ENCODE measurements at regions not wholly inside any gene's neighbourhood (a gene's known extent, or its start where the extent isn't known, plus 50 kb on each side); places are given as distances from the start of the nearest gene placed in this dataset.

DNA sequence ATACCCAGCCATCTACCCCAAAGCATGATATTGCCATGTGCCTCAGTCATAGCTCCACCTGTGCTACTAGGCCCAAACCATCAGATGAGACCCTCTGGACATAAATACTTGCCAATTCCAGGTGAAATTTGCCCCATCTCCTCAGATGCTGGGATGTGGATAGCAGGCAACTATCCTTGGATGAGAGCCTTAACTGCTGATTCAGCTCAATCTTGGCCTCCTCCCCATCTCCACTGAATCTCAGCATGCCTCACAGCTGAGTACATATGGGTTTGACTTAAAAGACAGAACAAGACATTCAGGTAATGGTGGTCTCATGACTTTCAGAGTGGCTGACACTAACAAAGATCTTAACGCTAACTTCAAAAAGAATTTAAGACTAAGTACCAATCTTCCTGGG is 50.8 kb upstream of the KLHL13 start:
- no peak for DNase-seq

DNA sequence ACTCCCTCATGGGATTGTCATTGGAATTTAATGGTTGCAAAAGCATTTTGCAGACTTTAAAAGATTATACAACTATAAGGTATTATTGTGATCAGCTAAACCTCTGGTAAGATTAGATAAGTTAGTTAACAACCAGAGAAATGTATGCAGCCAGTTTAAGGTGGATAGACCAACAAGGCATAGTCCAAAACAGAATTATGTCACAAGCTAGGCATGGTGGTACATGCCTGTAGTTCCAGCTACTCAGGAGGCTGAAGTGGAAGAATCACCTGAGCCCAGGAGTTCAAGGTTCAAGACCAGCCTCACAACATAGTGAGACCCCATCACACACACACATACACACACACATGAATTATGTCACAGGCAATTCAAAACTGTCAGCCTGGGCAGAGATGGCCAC is 54.7 kb upstream of the KLHL13 start:
- no peak for DNase-seq

GRCh38 chrX:118174516-118175098 is 58.0 kb upstream of the KLHL13 start:
- no peak for DNase-seq

- no peak for DNase-seq
Observed at GRCh38 chrX:118177708-118178107, 61.1 kb upstream of the KLHL13 start.

- DNase-seq, result no peak
Observed at GRCh38 chrX:118178450-118178849, 61.8 kb upstream of the KLHL13 start.

DNA sequence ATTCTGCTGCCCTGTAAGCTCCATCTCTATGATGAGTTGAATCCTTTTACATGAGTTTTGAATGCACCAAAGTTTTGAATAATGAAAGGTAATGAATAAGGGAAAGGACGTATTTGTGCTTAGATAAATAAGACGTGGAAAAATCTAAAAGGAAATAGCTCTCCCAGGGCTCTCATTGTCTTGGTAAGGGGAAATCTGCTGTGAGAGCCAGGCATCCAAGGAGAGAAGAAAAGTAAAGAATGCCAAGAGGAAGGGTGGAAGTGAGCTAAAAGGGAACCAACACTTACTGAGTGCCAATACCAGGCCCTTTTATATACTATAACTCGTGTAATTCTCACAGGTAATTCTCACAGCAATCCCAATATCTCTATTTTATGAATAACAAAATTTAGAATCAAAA is 62.6 kb upstream of the KLHL13 start:
- DNase-seq, result no peak

- no peak for DNase-seq
Observed at GRCh38 chrX:118179718-118180117, 63.1 kb upstream of the KLHL13 start.

DNA sequence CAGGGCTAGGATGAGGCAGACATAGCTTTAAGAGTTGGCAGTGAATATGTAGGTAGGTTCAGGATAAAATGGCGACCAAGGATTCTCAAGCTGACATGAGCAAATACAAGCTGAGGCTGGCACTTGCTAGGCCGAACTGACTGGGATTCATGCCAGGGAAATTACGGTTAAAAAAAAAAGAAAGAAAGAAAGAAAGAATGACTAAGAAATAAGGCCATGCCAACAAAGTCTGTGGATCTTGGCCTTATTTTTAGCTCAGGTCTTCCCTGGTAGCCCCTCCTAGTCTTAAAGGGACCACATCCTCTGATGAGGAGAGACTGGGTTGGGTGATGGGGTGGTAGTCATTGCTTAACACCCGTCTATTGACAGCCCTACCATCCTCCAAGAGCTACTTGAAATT is 64.4 kb upstream of the KLHL13 start:
- no peak for DNase-seq

DNA sequence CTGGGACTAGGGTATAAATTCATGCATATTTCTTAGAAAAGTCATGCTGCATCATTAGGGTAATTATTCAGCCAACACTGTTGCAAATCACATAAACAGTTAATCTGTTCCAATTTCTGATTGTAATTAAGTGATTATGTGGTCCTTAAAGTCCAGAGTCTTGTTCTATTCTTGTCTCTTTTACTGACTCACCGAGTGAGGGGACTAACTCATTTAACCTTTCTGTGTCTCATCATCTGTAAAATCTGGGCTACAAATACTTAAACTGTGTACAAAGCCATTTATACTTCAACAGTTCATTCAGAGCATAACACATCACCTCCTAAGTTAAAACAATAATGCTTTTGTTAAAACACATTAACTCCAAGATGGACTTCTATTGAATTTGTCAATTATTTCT is 65.4 kb upstream of the KLHL13 start:
- DNase-seq, result no peak

GRCh38 chrX:118182681-118183080 is 66.1 kb upstream of the KLHL13 start:
- no peak for DNase-seq

DNA sequence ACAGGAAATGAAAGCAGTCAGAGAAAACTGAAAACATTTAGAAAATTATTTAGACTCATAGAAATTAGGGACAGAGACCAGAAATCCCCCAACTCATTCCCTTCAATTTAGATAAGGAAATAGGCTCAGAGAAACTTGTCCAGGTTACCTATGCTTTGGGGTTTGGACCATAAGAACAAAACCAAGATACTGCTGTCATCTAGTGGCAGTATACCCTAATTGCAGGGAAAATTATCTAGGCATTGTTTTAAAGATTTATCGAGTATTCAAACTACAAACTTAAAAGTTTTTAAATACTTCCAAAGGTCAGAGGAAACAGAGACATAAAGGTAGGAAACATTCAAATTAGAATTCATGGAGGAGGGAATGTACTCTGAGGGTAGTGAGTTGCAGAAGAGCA is 67.0 kb upstream of the KLHL13 start:
- DNase-seq, result no peak

DNA sequence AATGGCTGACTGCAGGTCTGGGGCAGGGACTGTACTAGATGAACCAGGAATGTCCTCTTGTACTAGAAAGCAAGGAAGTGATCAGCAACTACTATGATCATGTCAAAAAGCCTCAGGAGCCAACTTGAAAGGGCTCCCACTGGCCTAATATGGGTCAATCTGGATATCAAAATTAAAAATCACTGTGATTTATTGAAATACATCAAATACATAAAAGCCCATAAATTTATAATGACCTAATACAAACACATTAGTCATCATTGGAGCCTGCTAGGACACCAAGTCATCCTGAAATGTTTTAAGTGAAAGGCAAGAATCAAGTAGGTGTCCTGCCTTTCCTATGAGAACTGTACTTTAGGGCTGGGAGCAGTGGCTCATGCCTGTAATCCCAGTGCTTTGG is 70.5 kb upstream of the KLHL13 start:
- DNase-seq, result no peak

DNA sequence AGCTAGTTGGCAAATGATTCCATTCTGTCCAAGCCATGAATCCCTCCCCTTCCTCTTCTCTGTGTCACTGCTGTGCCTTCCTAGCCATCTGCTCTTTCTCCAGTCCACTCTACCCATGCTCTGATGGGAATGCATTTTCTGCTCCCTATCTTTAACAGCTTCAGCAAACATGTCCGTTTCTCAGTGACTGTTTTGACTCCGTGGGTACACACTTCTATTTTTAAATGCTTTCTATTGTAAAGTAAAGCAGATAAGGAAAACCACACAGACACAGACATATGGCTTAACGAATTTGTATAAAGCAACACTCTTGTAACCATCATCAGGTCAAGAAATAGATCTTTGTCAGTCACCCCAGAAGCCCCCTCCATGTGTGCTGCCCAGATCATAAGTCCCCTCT is 72.4 kb upstream of the KLHL13 start:
- DNase-seq, result no peak

GRCh38 chrX:118189628-118190027 is 73.0 kb upstream of the KLHL13 start:
- no peak for DNase-seq

DNA sequence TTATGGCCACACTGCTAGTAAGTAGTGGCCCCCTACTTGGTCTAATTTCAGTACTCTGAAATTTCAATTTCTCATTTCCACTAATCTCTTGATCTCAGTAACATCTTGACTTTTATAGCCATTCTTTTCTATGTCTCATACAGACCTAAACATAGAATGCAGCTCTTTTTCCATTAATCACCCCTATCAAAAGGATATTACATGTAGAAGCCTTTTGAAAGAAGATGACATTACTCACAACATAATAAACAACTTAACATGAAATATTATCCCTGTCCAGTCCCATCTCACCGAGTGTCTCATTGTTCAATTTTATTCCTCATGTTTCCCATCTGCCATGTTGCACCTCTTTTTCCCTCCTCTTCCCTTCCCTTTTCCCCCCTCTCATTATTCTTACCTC is 81.1 kb upstream of the KLHL13 start:
- DNase-seq, result no peak

DNA sequence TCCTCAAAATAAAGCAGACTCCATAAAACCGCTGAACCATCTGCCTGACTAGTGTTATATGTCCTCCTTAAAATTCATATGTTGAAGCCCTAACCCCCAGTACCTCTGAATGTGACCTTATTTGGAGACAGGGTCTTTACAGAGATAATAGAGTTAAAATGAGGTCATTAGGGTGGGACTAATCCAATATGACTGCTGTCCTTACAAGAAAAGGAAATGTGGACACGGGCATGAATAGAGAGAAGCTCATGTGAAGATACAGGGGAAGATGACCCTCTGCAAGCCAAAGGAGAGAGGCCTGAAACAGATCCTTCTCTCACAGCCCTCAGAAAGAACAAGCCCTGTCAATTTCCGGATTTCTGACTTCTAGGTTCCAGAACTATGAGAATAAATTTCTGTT is 82.0 kb upstream of the KLHL13 start:
- DNase-seq, result no peak

DNA sequence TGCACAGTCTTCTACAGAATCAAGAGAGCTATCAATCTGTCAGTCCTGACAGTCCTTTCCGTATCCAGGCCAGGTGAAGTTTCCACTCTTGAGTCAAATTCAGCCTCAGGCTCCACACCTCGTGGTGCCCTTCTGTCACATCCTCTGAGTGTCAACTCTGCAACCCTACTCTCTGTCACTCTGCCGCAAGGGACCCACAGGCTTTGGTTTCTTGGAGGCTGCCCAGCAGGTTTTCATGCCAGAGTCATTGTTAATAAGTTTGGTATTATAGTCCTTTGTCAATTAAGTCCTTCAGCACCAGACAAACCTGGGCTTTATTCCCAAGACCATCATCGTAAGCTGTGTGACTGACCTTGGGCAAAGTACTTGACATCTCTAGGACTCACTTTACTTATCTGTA is 83.4 kb upstream of the KLHL13 start:
- no peak for DNase-seq

- no peak for DNase-seq
Observed at GRCh38 chrX:118205421-118206395, 89.1 kb upstream of the KLHL13 start.

- no peak for DNase-seq
Observed at GRCh38 chrX:118207831-118208453, 91.3 kb upstream of the KLHL13 start.

DNA sequence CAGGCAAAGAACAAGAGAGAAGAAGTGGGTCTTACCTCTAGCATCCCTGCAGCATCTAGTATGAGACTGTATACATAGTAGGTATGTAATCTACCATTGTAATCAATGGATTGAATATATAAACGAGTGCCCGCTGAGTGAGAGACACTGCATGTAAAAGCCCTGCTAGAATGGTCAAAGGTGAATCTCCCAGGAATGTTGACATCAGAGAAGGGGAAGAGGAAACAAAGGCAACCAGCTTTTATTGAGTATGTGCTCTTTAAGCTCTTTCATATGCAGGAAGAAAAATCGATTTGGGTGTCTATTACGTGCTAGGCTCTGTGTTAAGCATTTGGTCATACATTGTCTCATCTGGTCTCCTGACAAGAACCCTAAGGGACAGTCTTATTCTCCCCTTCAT is 91.9 kb upstream of the KLHL13 start:
- DNase-seq, result no peak

DNA sequence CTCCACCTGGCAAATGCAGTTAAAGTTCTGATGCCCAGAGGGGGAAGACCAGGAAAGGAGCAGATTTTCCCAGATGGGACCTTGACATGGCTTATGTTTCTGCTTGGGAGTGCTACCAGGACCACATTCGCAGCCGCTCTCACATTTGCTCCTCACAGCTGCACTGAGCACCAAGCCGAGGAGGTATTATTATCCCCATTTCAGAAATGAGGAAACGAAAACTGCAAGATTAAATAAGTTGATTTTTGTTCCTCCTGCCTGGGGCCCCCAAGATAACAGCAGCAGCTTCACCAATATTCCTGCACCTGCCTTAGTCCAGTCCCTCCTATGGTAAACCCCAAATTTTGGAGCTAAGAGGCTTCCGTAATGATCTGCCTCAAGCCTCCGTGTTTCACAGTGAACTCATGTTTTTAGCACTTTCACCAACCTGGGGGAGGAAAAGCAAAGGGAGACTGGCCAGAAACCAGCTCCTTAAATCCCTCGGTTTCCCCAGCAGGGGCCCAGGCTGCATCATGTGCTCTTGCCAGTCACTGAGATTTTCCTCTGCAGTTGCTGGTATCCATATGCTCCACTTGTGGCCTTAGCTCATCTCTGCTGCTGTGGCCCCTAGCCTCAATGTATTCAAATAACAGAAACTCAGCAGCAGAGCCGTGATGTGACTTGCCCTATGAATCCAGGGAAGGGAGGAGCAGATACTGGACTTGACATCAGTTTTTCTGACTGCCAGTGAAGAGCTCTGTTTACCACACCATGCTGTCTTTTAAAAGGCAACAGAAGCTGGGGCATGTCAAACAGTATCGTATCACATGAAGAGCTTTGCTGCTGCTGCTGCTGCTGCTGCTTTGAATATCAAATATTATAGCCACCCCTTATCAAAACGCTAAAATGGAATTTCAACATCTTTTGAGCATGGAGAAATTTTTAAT is 95.5 kb upstream of the KLHL13 start:
- no peak for DNase-seq

GRCh38 chrX:118212817-118213183 is 96.2 kb upstream of the KLHL13 start:
- no peak for DNase-seq

- no peak for DNase-seq
Observed at GRCh38 chrX:118215346-118215745, 98.7 kb upstream of the KLHL13 start.

Measured in NCI-H1694 treated with DMSO at 0.1 percent for 48 hours (cell line).